ENCODE measurements at regions not wholly inside any gene's neighbourhood (a gene's known extent, or its start where the extent isn't known, plus 50 kb on each side); places are given as distances from the start of the nearest gene placed in this dataset.
"Not testable (repeated sequence)": the region's sequence is repeated elsewhere in the genome, so short reads cannot be mapped to it uniquely, and the experiment has no call there.

DNA sequence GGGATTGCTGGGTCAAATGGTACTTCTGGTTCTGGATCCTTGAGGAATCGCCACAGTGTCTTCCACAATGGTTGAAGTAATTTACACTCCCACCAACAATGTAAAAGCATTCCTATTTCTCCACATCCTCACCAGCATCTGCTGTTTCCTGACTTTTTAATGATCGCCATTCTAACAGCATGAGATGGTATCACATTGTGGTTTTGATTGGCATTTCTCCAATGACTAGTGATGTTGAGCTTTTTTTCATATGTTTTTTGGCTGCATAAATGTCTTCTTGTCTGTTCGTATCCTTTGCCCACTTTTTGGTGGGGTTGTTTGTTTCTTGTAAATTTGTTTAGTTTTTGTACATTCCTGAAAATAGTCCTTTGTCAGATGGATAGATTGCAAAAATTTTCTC, 2125.7 kb downstream of the PCDH9 start:
- DNase-seq, result not testable (repeated sequence)

DNA sequence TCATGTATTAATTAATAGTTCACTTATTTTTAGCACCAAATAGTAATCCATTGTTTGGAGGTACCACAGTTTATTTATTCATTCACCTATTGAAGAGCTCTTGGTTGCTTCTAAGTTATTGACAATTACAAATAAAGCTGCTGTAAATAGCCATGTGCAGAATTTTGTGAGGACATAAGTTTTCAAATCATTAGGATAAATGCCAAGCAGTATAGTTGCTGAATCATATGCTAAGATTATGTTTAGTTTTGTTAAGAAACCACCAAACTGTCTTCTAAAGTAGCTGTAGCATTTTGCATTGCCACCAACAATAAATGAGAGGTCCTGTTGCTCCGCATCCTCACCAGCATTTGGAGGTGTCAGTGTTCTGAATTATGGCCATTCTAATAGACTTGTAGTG, 2126.8 kb downstream of the PCDH9 start:
- DNase-seq, result no peak

DNA sequence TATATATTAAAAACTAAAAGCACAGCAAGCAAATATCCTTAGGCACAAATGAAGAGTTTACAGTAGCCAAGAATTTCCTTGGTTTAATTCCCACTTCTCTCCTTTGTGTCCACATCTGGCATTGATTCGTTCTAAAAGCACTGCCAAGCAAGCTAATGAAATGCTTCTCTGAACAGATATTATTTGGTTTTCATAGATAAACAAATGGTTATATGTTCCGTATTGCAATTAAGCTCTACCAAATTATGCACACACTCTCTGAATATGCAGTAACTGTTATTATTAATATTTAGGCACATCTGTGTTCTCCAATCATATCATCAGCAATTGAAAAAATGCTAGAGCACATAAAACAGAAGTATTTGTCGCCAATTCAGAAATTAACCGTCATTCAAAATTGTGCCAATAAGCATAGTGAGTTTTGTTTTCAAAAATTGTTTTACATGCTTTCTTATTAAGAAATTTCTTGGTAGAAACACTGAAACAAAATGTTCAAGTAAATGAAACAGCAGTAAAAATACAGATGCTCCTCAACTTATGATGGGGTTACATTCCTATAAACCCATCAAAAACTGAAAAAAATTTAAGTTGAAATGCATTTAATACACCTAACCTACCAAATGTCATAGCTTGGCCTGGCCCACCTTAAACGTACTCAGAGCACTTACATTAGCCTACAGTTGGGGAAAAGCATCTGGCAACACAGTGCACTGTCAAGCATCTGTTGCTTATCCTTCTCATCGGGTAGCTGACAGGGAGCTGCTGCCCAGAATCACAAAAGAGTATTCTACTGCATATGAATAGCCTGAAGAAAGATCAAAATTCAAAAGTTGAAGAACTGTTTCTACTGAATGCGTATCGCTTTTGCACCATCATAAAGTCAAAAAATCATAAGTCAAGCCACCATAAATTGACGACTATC, 2134.7 kb downstream of the PCDH9 start:
- no peak for DNase-seq

DNA sequence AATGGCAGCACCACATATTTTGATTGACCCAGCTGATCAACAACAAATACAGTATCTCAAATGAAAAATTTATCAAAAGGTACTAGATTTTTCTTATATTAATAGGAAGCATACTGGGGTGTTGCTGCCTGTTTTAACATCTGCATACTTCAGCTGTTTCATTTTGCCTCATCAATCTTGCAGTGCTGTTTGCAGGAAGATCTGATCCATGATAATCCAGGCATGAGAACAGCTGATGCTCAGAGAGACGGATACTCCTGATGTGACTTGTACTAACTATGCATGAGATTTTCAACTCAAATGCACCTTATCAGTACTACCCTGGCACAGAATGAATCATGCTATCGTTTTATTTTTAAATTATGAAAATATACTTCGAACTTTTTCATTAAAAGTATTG, 2136.8 kb downstream of the PCDH9 start:
- no peak for DNase-seq

DNA sequence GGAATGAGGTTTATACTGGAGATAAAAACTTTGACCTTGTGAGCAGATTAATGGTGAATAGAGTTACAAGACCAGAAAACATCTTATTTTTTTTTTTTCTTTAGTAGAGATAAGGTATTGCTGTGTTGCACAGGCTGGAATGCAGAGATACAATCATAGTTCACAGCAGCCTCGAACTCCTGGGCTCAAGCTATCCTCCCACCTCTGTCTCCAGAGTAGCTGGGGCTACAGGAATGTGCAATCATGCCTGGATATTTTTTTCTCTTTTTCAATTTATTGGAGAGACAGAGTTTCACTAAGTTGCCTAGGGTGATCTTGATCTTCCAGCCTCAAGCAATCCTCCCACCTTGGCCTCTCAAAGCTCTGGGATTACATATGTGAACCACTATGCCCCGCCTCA, 2139.1 kb downstream of the PCDH9 start:
- DNase-seq, result no peak

DNA sequence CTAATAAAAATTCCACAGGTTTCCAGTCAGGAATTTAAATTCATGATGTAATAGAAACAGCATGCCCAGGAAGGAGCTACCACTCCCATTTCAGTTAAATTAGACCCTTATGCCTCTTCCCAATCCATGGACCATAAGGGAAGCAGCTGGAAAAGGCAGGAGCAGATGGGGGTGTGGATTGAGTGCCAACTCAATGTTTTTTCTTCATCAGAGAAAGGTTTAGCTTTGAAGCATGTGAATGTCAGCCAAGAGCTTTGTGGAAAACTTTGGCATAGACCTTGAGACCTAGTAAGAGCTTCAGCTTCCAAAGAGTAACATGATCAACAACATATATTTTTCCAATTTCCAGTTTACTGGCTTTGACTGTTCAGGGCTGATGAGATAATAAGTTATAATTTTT, 2139.9 kb downstream of the PCDH9 start:
- no peak for DNase-seq

DNA sequence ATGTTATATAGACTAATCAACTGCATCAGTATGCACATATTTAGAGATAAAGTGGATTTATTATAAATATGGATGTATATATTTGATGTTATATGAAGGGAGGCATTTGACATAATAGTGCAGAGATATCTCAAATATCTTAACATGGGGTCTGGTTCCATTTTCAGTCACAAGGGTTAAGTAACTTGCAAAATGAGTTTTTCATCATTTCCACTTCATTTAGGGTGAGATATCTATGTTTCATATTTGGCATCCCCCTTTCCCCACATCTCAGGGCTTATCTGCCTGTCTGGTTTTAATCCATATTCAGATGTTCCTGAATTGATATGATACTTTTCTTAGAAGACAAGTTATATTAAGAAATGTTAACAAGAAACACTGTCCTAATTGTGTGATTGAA, 2141.2 kb downstream of the PCDH9 start:
- DNase-seq, result no peak

DNA sequence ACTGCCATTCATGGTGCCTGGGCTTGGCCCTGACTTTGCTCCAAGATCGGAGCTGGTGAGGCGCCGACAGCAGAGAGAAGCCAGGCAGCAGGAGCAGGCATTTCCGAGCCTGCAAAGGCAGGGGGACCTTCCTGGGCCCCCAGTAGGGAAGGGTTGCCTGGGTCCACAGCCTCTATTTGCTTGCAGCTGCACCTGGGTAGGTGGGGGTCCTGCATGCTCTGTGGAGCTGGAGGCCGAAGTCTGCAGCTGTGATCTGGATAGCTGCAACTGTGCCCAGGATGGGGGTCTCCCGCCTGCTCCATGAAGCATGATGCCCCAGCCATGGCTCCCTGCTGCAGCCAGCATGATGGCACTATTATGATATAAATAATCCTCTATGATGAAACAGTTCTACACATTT, 2144.2 kb downstream of the PCDH9 start:
- DNase-seq, result no peak

DNA sequence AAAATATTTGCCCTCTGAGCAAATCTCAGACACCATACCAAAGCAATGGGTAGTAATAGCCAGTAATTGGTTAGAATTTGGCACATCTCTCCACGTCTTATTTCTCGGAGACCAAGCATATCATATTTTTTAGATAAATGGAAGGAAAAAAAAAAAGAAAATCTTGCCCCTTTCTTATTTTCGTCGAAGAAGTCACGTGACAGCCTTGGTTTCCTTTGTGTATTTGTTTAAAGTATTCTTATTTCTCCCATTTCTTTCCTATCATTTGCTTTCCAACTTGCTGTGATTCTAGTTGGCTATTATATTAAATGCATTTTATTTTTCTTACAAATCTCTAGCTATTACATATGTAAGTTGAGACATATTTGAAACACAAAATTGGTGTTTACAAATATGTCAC, 2155.9 kb downstream of the PCDH9 start:
- no peak for DNase-seq

DNA sequence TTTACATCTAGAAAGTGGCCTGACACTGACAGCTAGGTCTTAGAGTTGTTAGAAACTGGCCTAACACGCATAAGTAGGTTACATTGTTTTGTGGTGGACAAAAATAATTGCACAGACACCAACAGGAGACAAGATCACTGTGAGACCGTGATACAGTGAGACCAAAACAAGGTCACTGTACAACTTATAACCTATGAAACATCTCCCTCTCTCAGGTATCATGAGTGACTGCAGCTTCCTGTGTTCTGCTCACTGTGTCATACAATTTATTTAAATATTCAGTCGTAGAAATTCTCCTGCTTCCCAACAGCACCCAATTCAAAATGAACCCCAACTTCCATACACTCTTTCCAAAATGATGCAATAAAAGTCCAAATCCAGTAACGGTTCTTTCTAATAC, 2165.2 kb downstream of the PCDH9 start:
- DNase-seq, result no peak

DNA sequence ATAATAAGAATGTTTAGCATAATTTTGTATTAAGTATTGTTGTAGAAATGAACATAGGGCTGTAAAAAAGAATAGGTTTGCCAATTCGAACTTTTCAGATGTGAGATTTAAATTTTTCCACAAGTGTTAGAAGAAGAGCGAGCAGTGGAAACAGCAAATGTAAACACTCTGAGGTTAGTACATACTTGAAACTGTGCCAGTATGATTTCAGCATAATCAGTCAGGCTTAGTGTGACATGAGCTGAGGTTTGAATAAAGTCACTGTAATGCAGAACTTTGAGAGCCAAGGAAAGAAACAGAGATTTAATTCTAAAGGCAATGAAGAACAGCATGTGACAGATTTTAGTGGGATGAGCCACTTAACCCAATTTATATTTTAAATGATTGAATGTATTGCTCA, 2166.4 kb downstream of the PCDH9 start:
- no peak for DNase-seq

DNA sequence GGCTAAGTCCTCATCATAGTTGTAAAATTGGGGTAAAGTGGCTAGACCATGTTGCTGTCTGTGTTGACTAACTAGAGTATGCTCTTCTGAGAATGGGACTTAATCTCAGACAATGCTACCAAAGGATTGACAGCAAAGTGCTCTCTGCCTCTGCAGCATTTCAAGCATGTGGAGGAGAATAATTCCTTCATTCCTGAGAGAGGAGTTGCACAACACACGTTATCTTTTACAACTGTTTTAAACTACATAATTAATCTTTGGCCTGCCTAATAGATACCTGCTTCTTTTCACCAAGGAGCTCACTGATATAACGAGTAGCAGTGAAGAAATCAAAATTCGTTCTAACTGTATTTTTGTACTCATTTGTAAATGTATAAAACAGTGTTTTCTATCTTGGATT, 2172.2 kb downstream of the PCDH9 start:
- DNase-seq, result no peak

DNA sequence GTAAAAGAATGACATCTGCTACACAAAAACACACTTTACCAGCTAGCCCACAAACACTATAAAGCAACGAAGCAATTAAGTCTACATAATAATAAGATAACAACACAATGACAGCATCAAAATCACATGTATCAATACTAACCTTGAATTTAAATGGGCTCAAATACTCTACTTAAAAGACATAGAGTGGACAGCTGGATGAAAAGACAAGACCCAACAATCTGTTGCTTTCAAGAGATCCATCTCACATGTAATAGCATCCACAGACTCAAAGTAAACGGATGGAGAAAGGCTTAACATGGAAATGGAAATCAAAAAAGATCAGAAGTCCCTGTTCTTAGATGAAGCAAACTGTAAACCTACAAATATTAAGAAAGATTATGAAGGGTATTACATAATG, 2175.9 kb downstream of the PCDH9 start:
- no peak for DNase-seq

DNA sequence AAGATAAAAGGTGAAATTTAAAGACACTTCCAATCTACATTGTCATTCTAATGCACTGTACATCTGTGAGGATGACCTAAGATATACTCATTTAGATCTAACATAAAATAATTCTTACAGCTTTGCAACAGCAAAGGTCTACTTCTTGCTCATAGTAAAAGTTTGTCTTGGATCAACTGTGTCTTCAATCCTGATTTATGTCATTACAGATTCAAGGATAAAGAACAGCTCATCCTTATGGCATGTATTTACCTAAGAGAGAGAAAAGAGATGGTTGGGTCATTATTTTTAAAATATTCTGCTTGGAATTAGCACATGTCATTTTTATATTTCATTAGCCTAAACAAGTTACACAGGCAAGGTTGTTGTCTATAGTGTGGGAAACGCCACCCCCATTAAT, 2193.1 kb downstream of the PCDH9 start:
- no peak for DNase-seq

DNA sequence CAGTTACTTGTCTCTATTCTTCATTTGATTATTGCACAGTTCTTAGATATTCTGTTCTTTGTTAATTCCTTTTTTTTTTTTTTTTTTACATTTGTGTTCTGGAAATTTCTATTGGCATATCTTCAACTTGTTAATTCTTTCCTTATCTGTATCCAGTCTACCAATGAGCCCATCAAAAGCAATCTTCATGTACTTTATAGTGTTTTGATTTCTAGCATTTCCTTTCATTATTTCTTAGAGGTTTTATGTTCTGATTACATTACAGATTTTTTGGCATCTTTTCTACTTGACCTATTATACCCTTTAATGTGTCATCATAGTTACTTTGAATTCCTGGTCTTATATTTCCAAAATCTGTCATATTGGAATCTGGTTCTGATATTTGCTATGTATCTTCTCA, 2194.8 kb downstream of the PCDH9 start:
- no peak for DNase-seq

DNA sequence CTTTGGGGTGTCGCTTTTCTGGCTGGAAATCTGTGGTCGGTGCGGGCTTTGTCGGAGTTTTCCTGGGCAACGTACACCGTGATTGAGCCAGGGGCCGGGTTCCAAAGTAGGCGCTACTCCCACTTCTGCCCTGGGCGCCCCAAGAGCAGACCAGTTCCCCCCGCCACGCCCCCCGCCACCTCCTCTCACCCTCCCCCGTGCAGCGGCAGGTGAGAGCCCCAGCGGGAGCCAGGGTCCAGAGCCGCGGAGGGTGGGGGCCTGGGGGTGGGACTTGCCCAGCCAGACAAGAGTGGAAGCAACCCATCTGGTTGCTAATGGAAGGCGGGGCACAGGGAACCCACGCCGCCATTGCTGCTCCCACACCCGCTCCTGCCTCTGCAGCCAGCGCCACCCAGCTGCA, 2195.9 kb downstream of the PCDH9 start:
- no peak for DNase-seq

DNA sequence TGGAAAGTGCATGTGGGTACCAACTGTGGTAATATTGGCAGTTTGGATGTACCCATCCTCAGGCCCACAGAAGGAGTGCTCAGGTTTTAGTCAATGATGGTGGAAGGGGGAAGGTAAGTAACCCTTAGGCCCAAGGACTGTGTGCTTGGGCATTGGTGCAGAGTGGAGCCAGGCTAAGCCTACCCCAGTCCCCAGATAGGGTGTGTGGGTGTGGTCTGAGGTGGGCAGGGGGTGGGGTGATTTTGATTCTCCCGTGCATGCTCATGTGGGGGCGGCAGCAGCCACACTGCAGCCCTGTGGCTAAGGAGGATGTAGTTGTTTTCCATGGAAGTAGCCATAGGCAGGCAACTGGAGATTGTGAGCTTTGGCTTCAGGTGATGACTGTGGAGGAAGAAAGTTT, 2197.3 kb downstream of the PCDH9 start:
- DNase-seq, result no peak

DNA sequence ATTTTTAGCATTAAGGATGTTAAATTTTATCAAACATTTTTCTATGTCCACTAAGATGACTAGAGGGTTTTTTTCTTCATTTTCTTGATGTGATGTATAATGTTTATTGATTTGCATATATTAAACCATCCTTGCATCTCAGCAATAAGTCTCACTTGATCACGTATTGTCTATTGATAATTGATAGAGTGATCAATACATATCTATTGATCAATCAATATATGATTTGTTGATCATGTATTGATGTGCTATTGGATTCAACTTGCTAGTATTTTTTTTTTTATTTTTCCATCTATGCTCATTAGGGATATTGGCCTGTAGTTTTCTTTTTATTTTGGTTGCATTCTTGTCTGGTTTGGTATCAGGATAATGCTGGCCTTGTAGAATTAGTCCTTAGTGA, 2202.0 kb downstream of the PCDH9 start:
- DNase-seq, result no peak

DNA sequence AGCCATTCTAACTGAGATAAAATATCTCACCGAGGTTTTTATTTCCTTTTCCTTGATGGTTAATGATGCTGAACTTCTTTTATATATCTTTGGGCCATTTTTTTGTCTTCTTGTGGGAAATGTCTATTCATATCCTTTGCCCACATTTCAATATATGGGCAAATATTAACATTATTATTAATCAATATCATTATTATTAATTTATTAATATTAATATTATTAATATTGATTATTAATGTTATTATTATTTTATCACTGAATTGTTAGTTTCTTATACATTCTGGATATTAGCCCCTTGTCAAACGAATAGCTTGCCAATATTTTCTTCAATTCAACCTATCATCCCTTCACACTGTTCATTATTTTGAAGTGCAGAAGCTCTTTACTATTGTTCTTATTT, 2203.6 kb downstream of the PCDH9 start:
- no peak for DNase-seq

DNA sequence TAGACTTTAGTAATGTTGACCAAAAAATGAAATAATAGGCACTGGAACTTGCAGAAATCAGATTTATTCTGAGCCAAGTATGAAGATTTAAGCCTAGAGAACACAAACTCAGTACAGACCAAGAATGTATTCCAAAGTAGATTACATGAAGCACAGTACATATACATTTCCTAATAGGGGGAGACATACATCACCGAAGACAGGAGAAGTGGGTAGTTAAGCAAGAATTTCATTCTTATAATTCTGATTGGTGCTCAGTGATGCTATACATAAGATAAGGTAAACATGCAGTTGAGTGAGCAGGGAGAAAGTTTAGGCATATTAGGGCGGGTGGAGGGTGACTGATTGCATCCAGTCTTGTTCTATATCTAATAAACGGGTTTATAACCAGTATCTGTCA, 2218.8 kb downstream of the PCDH9 start:
- no peak for DNase-seq

DNA sequence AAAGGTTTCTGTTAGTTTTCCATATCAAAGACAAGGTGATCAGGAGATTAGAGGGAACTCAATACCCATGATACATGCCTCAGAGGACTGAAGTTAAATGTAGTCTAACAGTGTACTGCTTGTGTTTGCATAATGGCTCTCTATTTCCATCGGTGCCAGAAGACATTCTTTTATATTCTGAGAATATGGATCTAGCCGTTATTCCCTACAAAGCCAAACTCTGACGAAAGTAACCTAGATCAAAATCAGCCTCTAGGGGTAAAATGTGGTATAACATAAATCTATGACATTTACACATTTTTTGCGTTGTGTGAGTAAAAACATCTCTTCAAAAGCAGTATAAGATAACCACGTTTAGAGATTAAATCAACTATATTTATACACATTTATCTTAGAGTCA, 2232.7 kb downstream of the PCDH9 start:
- DNase-seq, result no peak

DNA sequence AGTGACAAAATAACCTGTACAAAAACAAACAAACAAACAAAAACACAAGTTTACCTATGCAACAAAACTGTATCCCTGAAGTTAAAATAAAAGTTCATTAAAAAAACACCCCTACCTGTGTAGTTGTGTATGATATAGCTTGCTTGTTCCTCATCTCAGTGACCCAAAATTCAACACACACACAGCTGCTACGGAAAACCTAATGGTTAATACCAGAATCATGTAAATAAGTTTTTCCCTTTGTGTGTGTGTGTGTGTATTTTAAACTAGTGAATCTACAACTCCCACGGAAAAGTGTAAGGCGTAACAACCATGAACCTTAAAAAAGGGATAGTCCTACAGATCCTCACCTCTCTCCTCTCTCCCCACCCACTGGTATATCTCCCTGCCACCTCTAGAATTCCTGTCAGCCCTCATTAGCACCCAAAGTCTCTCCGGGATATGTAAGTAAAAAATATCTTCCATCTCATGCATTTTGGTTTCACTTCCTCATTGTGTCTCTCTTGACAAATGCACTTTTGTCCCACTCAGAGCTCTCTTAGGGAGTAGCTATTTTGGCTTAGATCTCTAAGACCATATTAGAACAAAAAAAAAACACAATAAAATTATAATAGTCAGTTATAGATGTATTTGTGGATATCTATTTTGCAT, 2236.5 kb downstream of the PCDH9 start:
- DNase-seq, result no peak

DNA sequence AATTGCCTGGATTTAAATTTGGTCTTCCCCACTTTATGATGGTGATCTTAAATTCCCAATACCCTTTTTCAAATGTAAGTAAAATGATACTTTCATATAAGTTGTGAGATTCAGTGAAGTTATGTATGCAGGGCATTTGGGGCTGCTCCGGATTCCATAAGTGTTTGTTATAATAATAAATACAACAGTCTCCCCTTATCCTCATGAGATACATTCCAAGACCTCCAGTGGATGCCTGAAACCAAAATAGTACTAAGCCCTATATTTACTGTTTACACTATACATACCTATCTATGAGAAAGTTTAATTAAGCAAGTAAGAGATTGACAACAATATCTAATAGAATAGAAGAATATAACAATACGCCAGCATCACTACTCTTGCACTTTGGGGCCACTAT, 2237.8 kb downstream of the PCDH9 start:
- no peak for DNase-seq

DNA sequence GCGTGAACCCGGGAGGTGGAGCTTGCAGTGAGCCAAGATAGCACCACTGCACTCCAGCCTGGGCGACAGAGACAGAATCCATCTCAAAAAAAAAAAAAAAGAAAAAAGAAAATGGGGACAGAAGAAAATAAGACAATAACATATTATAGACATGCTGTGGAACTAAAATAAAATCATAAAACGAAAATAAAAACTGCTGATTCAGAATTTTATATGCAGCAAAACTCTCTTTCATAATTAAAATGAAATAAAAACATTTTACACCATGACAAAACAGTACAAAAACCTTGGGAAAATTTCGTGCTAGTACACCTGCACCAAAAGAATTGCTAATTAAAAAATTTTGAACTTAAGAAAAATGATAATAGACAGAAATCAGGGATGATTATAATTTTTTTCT, 2245.1 kb downstream of the PCDH9 start:
- DNase-seq, result no peak

DNA sequence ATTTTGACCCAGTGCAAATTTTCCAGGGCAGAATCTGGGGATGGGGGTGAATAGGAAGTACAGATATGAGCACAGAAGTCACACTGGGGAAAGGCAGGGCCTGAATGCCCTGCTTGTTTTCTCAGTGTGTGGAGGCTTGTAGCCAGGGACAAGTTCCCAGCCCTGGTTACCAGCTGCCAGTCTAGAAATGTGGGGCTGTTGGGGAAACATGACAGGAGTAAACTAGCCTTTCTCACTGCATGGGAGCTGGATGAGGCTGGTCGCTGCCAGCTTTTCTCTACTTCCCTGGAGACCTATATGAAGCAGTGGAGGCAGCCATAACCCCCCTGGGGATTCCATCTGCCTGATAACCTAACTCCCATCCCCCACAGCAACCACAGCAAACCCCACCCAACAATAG, 2267.7 kb downstream of the PCDH9 start:
- DNase-seq, result no peak

All from hippocampal formation (tissue), 2 donors.